SU-DHL-6 (cell line): ENCODE measurements at regions not wholly inside any gene's neighbourhood (a gene's known extent, or its start where the extent isn't known, plus 50 kb on each side); places are given as distances from the start of the nearest gene placed in this dataset.

ENCODE experiments used
- H2AFZ ChIP-seq: fragments of 200-600 bp; sonication (generic); 2 replicates; pipeline ENCODE4 v1.6.1; 2014; ENCODE audit warnings: low read depth, mild to moderate bottlenecking, moderate library complexity, mixed read lengths, antibody characterized with exemption, low read length; ENCODE audit not compliant: severe bottlenecking
- H3F3A ChIP-seq: fragments of 200-600 bp; shearing (Covaris generic); 2 replicates; pipeline ENCODE4 v1.6.0; 2016; ENCODE audit warnings: antibody characterized with exemption, mild to moderate bottlenecking; ENCODE audit not compliant: insufficient read depth
- H3K27ac ChIP-seq: fragments of 200-600 bp; sonication (generic); 2 replicates; pipeline ENCODE4 v1.5.1; 2016; ENCODE audit warnings: low read depth, mild to moderate bottlenecking, low read length, moderate library complexity, mixed read lengths
- H3K27me3 ChIP-seq: fragments of 200-600 bp; sonication (generic), shearing (Covaris generic); 2 replicates; pipeline ENCODE4 v1.6.0; 2014; ENCODE audit warnings: mild to moderate bottlenecking, low read length
- H3K36me3 ChIP-seq: fragments of 200-600 bp; sonication (generic); 2 replicates; pipeline ENCODE4 v1.6.1; 2014; ENCODE audit warnings: mild to moderate bottlenecking, low read length, mixed read lengths
- H3K4me2 ChIP-seq: fragments of 300-600, 200-600 bp; shearing (Covaris generic), sonication (generic); 2 replicates; pipeline ENCODE4 v1.6.0; 2014; ENCODE audit warnings: low read length, low read depth, mild to moderate bottlenecking; ENCODE audit not compliant: poor library complexity, severe bottlenecking
- H3K4me3 ChIP-seq: fragments of 200-600 bp; sonication (generic); 2 replicates; pipeline ENCODE4 v1.5.1; 2014; ENCODE audit warnings: antibody characterized with exemption, low read length, mild to moderate bottlenecking, mixed read lengths; ENCODE audit not compliant: insufficient read depth, poor library complexity, severe bottlenecking
- H3K79me2 ChIP-seq: fragments of 200-600 bp; sonication (generic); 2 replicates; pipeline ENCODE4 v1.6.1; 2014; ENCODE audit warnings: mild to moderate bottlenecking, low read length, moderate library complexity; ENCODE audit not compliant: insufficient read depth
- H3K9ac ChIP-seq: fragments of 200-600 bp; sonication (generic); 2 replicates; pipeline ENCODE4 v1.7.0; 2014; ENCODE audit warnings: mild to moderate bottlenecking, low read length
- H3K9me2 ChIP-seq: fragments of 200-600 bp; sonication (generic); replicated peaks from 2 replicates; pipeline ENCODE4 v1.6.1; 2014; ENCODE audit warnings: low read length; ENCODE audit not compliant: insufficient read depth
- H3K9me3 ChIP-seq: fragments of 200-600 bp; sonication (generic); 2 replicates; pipeline ENCODE4 v1.6.1; 2014; ENCODE audit warnings: low read length, mixed read lengths; ENCODE audit not compliant: insufficient read depth
- H4K20me1 ChIP-seq: fragments of 200-600 bp; sonication (generic); 2 replicates; pipeline ENCODE4 v1.6.1; 2014; ENCODE audit warnings: low read depth, mild to moderate bottlenecking, antibody characterized with exemption, low read length, moderate library complexity, mixed read lengths
- CTCF ChIP-seq: fragments of 200-600 bp; sonication (generic); IDR thresholded peaks from one replicate; pipeline ENCODE4 v1.5.1; 2017; ENCODE audit warnings: antibody characterized with exemption, mild to moderate bottlenecking, low read length, moderate library complexity; ENCODE audit not compliant: insufficient read depth, poor library complexity, severe bottlenecking
- EZH2phosphoT487 ChIP-seq: fragments of 200-600 bp; sonication (generic), shearing (Covaris generic); conservative IDR thresholded peaks from 2 replicates; pipeline ENCODE4 v1.6.1; 2018; ENCODE audit warnings: mild to moderate bottlenecking, antibody characterized with exemption, low read length, moderate library complexity, mixed read lengths

- Histone ChIP-seq H2AFZ (no peak overlapping the region), H3K27me3 (no peaks in the 10 kb centered on the region), H3K9me2 (no peaks in the 10 kb centered on the region), H3K4me3 (no peak overlapping the region), H3F3A (no peaks in the 10 kb centered on the region), H3K9ac (no peak overlapping the region), H3K36me3 (no peaks in the 10 kb centered on the region), H4K20me1 (no peaks in the 10 kb centered on the region), H3K9me3 (no peaks in the 10 kb centered on the region), H3K79me2 (no peaks in the 10 kb centered on the region), H3K27ac (no peak overlapping the region), H3K4me2 (no peak overlapping the region)
- TF ChIP-seq EZH2phosphoT487 (no peak), CTCF (no peak)
Measured at GRCh38 chr3:20539666-20540065, 353.7 kb upstream of the SGO1 start.

- Histone ChIP-seq H3K4me3 (no peak overlapping the region), H2AFZ (no peak overlapping the region), H4K20me1 (no peaks in the 10 kb centered on the region), H3K9ac (no peak overlapping the region), H3F3A (no peaks in the 10 kb centered on the region), H3K4me2 (no peak overlapping the region), H3K9me3 (no peaks in the 10 kb centered on the region), H3K36me3 (no peaks in the 10 kb centered on the region), H3K27me3 (no peaks in the 10 kb centered on the region), H3K27ac (no peak overlapping the region), H3K79me2 (no peaks in the 10 kb centered on the region), H3K9me2 (no peaks in the 10 kb centered on the region)
- TF ChIP-seq EZH2phosphoT487: no peak
- no peak for TF ChIP-seq CTCF
Measured at GRCh38 chr3:20537234-20537633, 351.2 kb upstream of the SGO1 start.

GRCh38 chr3:20529911-20530310 lies 343.9 kb upstream of the SGO1 start:
- TF ChIP-seq CTCF: no peak

More at GRCh38 chr3:20529911-20530310, 343.9 kb upstream of the SGO1 start:
- H3K4me2 ChIP-seq: no peak overlapping the region
- no peaks in the 10 kb centered on the region for H3K9me3 ChIP-seq
- H3K4me3 ChIP-seq: no peak overlapping the region
- no peaks in the 10 kb centered on the region for H3K79me2 ChIP-seq
- no peak overlapping the region for H3K9ac ChIP-seq
- no peaks in the 10 kb centered on the region for H3K9me2 ChIP-seq
- H3K27ac ChIP-seq: no peak overlapping the region
- no peaks in the 10 kb centered on the region for H3K36me3 ChIP-seq
- H4K20me1 ChIP-seq: no peaks in the 10 kb centered on the region
- no peaks in the 10 kb centered on the region for H3K27me3 ChIP-seq
- H2AFZ ChIP-seq: no peak overlapping the region
- no peaks in the 10 kb centered on the region for H3F3A ChIP-seq
